ENCODE measurements at regions not wholly inside any gene's neighbourhood (a gene's known extent, or its start where the extent isn't known, plus 50 kb on each side); places are given as distances from the start of the nearest gene placed in this dataset.

- no peak for DNase-seq
Measured at GRCh38 chr22:26894766-26895485, 237.5 kb downstream of the MIAT start.

- DNase-seq = no peak
Measured at GRCh38 chr22:26897384-26897783, 240.0 kb downstream of the MIAT start.

DNA sequence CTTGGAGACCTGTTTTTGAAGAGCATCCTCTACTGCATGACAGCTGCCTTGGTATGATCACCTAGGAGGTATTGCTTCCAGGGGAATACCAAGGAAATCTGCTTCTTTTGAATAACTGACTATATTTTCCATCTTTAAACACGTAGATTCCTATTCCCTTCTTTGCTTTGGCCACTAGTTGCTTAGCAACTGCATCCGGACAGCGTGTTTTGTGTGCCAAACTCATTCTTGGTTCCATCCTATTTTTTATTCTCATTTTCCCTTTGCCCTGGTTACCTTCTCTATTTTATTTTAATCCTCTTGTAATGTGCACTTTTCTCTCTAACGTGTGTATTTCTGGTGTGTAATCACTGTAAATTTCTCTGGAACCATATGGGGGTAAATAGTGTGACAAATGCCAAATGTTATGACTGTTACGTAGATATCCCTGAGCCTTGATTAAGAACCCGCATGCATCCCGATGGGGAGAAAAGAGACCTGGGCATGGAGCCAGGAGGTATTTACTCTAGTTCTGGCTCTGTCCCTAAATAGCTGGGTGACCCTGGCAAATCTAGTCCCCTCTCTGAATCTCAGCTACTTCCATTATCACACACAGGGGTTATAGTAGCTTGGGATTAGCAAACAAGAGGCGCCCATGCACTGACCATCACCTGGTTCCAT, 241.7 kb downstream of the MIAT start:
- DNase-seq = no peak

DNA sequence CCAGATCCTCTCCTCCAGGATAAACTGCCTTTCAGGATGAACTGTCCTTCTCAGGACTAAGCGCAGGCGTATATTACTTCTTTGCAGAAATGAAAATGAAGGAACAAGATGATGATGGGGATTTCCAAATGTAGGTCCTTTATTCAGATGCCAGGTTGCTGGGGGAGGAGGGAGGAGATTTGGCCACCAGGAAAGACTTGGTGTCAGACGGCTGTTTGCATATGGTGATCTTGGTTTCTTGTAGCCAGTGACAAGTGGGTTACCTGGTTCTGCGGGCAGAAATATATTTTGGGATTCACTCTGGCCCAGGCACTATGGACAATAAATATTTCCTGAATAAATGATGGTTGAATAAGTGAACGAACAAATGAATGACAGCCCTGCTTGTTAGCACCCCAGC, 243.4 kb downstream of the MIAT start:
- DNase-seq = no peak

DNA sequence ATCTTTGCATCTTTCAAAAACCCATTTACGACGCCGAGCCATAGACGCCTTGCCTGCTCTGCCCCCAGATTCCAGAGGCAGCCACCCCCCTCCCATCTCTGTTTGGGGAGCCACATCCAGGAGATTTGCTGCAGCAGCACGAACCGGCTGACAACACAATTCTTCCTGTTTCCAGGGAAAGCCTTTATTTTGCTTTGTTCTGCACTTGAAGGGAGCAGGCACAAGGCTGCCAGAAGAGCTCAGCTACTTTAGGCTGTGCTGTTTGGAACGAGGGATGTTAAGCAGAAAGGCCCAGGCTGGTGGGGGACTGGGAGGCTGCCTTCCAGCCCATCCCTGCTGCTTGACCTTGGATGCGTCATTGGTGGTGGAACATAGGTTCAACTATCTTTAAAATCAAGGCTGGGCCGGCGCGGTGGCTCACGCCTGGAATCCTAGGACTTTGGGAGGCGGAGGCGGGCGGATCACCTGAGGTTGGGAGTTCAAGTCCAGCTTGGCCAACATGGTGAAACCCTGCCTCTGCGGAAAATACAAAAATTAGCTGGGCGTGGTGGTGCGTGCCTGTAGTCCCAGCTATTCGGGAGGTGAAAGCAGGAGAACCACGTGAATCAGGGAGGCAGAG, 243.9 kb downstream of the MIAT start:
- no peak for DNase-seq

- no peak for DNase-seq
Measured at GRCh38 chr22:26902401-26903029, 245.1 kb downstream of the MIAT start.

DNA sequence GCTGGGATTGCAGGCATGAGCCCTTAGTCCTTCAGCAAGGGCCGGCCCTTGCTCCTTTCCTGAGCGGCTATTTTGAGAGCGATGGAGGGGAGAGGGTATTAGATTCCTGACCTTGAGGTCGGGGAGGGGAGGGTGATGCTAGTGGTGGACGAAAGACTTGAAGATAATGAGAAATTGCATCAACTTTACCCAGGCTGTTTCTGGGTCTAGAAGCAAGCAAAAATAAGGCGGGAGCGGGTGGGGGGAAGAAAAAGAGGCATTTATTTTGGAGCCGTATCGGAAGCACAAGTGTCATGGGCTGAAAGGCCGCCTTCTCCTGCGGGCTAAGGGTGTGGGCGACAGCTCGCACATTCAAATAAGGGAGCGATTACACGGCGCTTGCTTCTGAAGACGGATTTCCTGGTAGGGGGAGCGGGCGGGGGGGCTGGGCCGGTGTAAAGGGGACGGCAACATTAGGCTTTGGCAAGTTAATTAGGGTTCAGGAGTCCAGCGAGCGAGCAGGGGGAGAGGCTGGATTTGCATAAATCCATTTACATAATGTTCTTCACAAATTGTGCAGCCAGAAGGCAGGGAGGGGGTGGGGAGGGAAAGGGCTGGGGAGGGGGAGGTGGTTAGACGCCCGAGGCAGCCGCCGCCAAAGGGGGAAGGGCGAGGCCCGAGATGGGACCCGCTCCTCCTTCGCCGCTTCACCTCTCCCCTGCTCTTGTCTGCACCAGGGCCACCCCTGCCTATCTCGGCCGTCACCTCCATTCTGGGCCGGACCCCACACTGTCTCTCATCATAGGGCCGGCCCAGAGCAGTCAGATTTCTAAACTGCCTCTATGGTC, 245.9 kb downstream of the MIAT start:
- peak; percentile 3 for DNase-seq

- DNase-seq = no peak
Measured at GRCh38 chr22:26904483-26904882, 247.1 kb downstream of the MIAT start.

- no peak for DNase-seq
Measured at GRCh38 chr22:26905076-26905475, 247.7 kb downstream of the MIAT start.

- DNase-seq = no peak
Measured at GRCh38 chr22:26905640-26906039, 248.3 kb downstream of the MIAT start.

DNA sequence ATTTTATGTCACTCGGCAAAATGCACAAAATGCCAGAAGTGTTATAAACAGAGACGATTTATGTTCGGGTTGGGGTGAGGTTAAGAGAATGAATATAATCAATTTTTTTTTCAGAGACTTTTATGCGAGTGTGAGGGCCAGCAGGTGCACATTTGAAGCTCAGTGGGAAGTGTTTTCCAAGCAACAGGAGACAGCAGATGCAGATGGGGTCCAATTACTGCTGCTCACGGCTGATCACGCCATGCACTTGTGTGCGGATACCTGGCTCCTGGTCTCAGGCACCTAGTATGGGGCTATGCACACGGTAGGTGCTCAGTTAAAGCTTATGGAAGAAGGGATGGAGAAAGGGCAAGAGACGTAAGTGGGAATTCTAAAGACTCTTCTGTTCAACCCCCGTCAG, 249.1 kb downstream of the MIAT start:
- DNase-seq = no peak

DNA sequence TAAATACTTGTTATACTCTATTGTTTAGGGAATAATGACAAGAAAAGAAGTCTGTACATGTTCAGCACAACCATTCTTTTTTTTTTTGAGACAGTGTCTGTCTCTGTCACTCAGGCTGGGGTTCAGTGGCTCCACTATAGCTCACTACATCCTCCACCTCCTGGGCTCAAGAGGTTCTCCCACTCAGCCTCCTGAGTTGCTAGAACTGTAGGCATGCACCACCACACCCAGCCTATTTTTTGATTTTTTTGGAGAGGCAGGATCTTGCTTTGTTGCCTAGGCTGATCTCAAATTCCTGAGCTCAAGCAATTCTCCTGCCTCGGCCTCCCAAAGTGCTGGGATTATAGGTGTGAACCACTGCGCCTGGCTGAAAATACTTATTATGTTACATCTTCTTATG, 250.0 kb downstream of the MIAT start:
- DNase-seq = no peak

DNA sequence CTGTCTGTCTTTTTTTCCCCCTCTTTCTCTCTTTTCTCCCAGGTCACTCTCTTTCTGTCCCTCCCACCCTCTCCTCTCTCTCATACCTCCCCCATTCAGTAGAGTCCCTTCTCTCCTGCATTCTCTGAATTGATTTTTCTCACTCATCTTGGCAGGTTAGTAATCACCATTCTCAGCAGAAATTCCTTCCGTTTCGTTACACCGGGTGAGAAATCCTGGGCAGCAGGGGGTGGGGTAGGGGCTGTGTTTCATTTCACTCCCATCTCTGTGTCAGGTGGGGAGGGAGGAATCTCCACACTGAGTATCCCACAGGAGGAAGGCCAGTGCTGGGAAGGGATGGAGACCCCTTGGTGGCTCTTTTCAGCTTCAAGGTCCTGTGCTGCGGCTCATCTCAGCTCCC, 253.5 kb downstream of the MIAT start:
- DNase-seq = no peak

DNA sequence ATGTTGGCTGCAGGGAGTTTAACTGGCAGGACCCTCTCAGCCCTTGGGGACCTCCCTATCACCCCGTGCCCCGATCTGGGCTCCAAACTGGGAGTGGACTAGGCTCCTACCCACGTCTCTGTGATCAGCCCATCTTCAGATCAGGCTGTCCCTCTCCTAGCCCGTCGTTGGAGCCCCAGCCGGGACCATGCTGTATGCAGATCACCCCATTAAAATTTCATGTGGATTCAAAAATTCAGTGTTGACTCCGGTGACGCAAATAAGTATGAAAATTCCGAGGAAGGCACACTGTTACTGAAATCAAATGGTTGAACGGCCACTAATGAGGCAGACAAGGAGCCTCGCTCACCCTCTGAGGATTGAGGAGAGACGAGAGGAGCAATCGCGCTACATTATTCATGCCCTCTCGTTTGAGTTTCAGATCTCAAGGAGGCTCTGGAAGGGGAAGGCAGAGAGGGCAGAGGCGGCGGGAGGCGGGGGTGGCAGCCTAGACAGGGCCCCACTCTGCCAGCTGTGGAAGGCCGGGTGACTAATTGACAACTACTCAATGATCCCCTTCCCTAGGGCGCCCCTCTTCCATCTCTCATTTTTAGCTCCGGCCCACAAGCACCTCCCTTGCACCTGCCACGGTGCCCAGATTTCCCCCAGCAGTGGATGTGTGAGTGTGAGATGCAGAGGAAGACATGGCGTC, 255.4 kb downstream of the MIAT start:
- no peak for DNase-seq

GRCh38 chr22:26914519-26915185, 257.3 kb downstream of the MIAT start:
- DNase-seq = no peak

GRCh38 chr22:26916236-26916635, 258.8 kb downstream of the MIAT start:
- no peak for DNase-seq

DNA sequence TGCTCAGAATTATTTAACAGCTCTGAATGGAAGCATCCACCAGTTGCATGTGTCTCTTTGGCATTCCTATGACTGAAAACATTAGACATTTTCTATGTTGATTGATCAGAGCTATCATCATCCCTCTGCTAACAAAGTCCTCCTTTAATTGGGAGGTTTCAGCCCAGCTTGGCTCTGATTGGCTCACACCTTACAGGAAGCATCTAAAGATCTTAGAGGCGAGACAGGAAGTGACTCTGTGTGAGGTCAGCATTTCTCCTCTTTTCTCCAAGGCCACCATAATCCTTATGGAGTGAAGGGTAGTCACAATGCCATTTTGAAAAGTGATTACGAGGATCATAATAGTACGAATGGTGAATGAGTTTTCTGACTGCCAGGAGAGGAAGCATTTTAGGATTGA, 260.8 kb downstream of the MIAT start:
- no peak for DNase-seq

DNA sequence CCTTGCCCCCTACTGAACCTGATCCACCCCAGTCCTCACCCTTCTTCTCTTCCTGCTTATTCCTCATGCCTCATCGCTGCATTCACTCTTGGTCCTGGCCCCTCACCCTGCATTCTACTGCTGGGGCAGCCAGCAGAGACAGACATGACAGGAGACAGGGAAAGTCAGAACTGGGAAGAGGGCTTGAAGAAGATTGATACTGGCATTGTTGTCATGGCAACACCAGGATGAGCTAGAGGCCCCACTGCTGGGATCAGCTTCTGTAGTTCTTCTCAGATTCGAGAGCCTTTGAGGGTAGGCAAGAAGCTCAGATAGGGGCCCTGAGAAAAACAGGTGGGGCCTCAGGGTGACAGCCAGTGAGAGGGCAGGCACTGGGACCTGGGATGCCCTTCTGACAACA, 264.3 kb downstream of the MIAT start:
- DNase-seq = no peak

DNA sequence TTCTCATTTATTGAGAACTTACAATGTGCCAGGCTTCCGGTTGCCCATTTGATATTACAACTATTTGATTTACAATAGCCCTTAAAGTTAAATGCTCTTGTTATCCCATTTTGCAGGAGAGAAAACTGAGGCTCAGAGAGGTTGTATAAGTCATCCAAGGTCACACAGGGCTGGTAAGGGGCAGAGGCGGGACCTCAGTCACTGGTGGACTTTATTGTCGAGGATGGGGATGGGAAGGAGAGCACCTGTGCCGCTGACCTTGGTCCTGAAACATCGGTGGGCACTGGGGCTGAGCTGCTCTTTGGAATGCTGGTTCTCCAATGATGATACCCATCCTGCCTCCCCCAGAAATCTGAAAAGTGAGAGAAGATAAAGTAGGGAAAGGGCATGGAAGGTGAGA, 265.4 kb downstream of the MIAT start:
- DNase-seq = no peak

DNA sequence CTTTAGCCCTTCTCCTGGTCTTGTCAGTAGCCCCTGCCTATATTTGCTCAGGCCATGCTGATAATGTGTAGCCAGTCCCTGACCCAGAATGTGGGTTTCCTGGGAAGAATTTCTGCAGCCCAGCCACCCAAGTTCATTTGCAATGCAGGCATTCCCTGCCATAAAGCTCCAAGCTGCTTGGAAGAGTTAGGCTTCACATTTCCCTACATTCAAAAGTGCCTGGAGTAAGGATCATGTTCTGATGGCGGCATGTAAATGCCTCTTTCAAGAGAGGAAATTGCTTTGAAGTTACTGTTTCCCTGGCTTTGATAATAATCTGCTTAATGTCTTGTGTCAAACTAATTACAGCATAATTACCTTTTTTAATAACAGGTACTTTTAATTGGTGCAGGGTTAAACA, 266.1 kb downstream of the MIAT start:
- no peak for DNase-seq

DNA sequence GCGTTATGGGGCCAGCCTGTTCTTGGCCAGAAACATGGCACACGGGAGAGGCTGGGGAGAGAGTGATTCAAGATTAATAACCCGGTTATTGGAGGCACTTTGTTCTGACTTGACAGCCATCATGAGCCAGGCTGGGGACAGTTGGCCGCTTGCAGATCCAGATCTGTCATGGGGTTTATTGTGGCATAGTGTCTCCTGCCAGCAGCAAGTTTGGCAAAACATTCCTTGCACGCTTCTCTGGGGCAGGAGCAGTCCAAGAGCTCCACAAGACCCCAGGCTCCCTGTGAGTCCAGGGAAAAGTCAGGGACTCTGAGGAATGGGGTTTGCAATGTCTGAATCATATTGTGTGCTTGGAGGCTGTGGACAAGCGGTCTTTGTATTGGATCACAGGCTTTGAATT, 270.4 kb downstream of the MIAT start:
- DNase-seq = no peak

- no peak for DNase-seq
Measured at GRCh38 chr22:26931471-26931870, 274.1 kb downstream of the MIAT start.
